HCT116 (cell line): ENCODE measurements at regions not wholly inside any gene's neighbourhood (a gene's known extent, or its start where the extent isn't known, plus 50 kb on each side); places are given as distances from the start of the nearest gene placed in this dataset.

Experiments
- ATAC-seq: fragments of 200-7000 bp; cut with Tn5 transposase; 2 replicates; pipeline ENCODE4 v1.9.1; 2020; ENCODE audit warnings: mild to moderate bottlenecking, moderate library complexity
- BruUV-seq: library from RNA; stranded (reverse); fragments of 400-500 nt; replicated peaks from 2 replicates; lab custom pipeline; 2021; lab: Mats Ljungman, UMichigan
- CTCF ChIA-PET: fragments of 300-600 bp; sonication (Branson Sonifier 250); formaldehyde crosslinking; loops from one replicate; lab custom pipeline; 2021; ENCODE audit warnings: antibody characterized with exemption; lab: Charles Lee
- POLR2A ChIA-PET: fragments of 300-600, 350-600 bp; sonication (Branson Sonifier 250); formaldehyde crosslinking; loops from one replicate; lab custom pipeline; 2021; ENCODE audit warnings: antibody characterized with exemption; lab: Charles Lee
- RAD21 ChIA-PET, 2 experiments: fragments of 300-600 bp; sonication (Branson Sonifier 250); formaldehyde crosslinking; loops; one replicate each; lab custom pipeline; 2023; ENCODE audit warnings: low total read pairs in 2 of 2; ENCODE audit not compliant: uncharacterized antibody in 2 of 2, unreplicated experiment in 2 of 2, low non-redundant PET in 1 of 2; lab: Charles Lee
- DNase-seq: peaks from one replicate; pipeline ENCODE4 v3.0.0-alpha.2; 2010; ENCODE audit warnings: low read depth, low spot score
- H2AFZ ChIP-seq: fragments of 200-600 bp; shearing (Covaris generic), sonication (generic); 2 replicates; pipeline ENCODE4 v1.6.1; 2017; ENCODE audit warnings: low read depth, mixed run types, mixed read lengths, antibody characterized with exemption, low read length; ENCODE audit not compliant: poor library complexity, severe bottlenecking
- H3K27ac ChIP-seq: 2 replicates; pipeline ENCODE4 v1.5.1; 2012; ENCODE audit warnings: low read depth, low read length
- H3K27me3 ChIP-seq: fragments of 200-600 bp; sonication (generic); 2 replicates; pipeline ENCODE4 v1.6.1; 2016; ENCODE audit warnings: mixed run types, low read length, mixed read lengths; ENCODE audit not compliant: insufficient read depth
- H3K36me3 ChIP-seq, 2 experiments: fragments of 200-500 bp in 1 of 2; fragments of 200-600 bp in 1 of 2; sonication (Bioruptor generic) in 1 of 2; sonication (generic) in 1 of 2; 2 replicates each; pipeline versions ENCODE4 v1.5.1 to v1.6.1; 2014 to 2016; ENCODE audit warnings: low read length in 2 of 2, inconsistent platforms in 1 of 2, mixed read lengths in 1 of 2, mixed run types in 1 of 2; ENCODE audit not compliant: insufficient read depth in 2 of 2, control insufficient read depth in 1 of 2
- H3K4me1 ChIP-seq, 2 experiments: fragments of 200-600 bp in 1 of 2; sonication (generic) in 1 of 2; 2 replicates each; pipeline versions ENCODE4 v1.5.1 to v1.6.1; 2012 to 2017; ENCODE audit warnings: low read length in 2 of 2, inconsistent platforms in 1 of 2, mild to moderate bottlenecking in 1 of 2, mixed read lengths in 1 of 2, mixed run types in 1 of 2, moderate library complexity in 1 of 2; ENCODE audit not compliant: insufficient read depth in 2 of 2, control insufficient read depth in 1 of 2
- H3K4me2 ChIP-seq: fragments of 200-600 bp; sonication (generic); 2 replicates; pipeline ENCODE4 v1.6.1; 2017; ENCODE audit warnings: mixed run types, low read length, mixed read lengths
- H3K4me3 ChIP-seq, 2 experiments: fragments of 200-600 bp in 1 of 2; sonication (generic) in 1 of 2; replicated peaks in 1 of 2; 2 replicates each; pipeline ENCODE4 v1.5.1; 2011 to 2016; ENCODE audit warnings: low read length in 2 of 2, control low read depth in 1 of 2, low read depth in 1 of 2, mild to moderate bottlenecking in 1 of 2, mixed read lengths in 1 of 2, mixed run types in 1 of 2
- H3K79me2 ChIP-seq: fragments of 200-600 bp; sonication (generic); 2 replicates; pipeline ENCODE4 v1.6.1; 2017; ENCODE audit warnings: mild to moderate bottlenecking, mixed run types, low read length, moderate library complexity, mixed read lengths; ENCODE audit not compliant: insufficient read depth
- H3K9ac ChIP-seq: fragments of 200-600 bp; sonication (generic); 2 replicates; pipeline ENCODE4 v1.6.1; 2016; ENCODE audit warnings: low read length, mixed read lengths
- H3K9me2 ChIP-seq: fragments of 200-600 bp; sonication (generic), shearing (Covaris generic); 2 replicates; pipeline ENCODE4 v1.6.1; 2017; ENCODE audit warnings: mixed run types, mild to moderate bottlenecking, moderate library complexity; ENCODE audit not compliant: insufficient read depth
- H3K9me3 ChIP-seq, 2 experiments: fragments of 200-500 bp in 1 of 2; fragments of 200-600 bp in 1 of 2; sonication (Bioruptor generic) in 1 of 2; sonication (generic) in 1 of 2; 2 replicates each; pipeline ENCODE4 v1.6.1; 2014 to 2017; ENCODE audit warnings: low read length in 2 of 2, mixed read lengths in 2 of 2, inconsistent platforms in 1 of 2, low read depth in 1 of 2, mild to moderate bottlenecking in 1 of 2, mixed run types in 1 of 2, moderate library complexity in 1 of 2; ENCODE audit not compliant: control insufficient read depth in 1 of 2, insufficient read depth in 1 of 2
- H4K20me1 ChIP-seq: fragments of 200-600 bp; sonication (generic), shearing (Covaris generic); 2 replicates; pipeline ENCODE4 v1.6.1; 2017; ENCODE audit warnings: mixed run types, mild to moderate bottlenecking, moderate library complexity; ENCODE audit not compliant: insufficient read depth
- CBX3 ChIP-seq: IDR thresholded peaks from 2 replicates; pipeline ENCODE4 v1.6.1; 2012; ENCODE audit warnings: low read depth
- CEBPB ChIP-seq: IDR thresholded peaks from 2 replicates; pipeline ENCODE4 v1.6.1; 2012; ENCODE audit warnings: low read depth
- CTCF ChIP-seq, 3 experiments: fragments of 200-600 bp in 1 of 3; sonication (generic) in 1 of 3; IDR thresholded peaks in 2 of 3; conservative IDR thresholded peaks in 1 of 3; 2 replicates each; pipeline ENCODE4 v1.5.1; 2012 to 2017; ENCODE audit warnings: low read depth in 2 of 3, low read length in 2 of 3, antibody characterized with exemption in 1 of 3, borderline replicate concordance in 1 of 3, control low read depth in 1 of 3, mild to moderate bottlenecking in 1 of 3, mixed read lengths in 1 of 3, mixed run types in 1 of 3, moderate library complexity in 1 of 3; ENCODE audit not compliant: insufficient read depth in 1 of 3
- EGR1 ChIP-seq: IDR thresholded peaks from 2 replicates; pipeline ENCODE4 v1.6.1; 2012; ENCODE audit warnings: low read depth
- ELF1 ChIP-seq: IDR thresholded peaks from 2 replicates; pipeline ENCODE4 v1.6.1; 2012; ENCODE audit warnings: low read depth, borderline replicate concordance
- EZH2 ChIP-seq: fragments of 200-600 bp; sonication (generic); IDR thresholded peaks from 2 replicates; pipeline ENCODE4 v1.6.1; 2017; ENCODE audit warnings: antibody characterized with exemption, mixed run types
- EZH2phosphoT487 ChIP-seq: fragments of 200-600 bp; IDR thresholded peaks from 2 replicates; pipeline ENCODE4 v1.6.1; 2018; ENCODE audit warnings: antibody characterized with exemption, borderline replicate concordance
- FOSL1 ChIP-seq: IDR thresholded peaks from 2 replicates; pipeline ENCODE4 v1.6.1; 2012; ENCODE audit warnings: low read depth
- JUND ChIP-seq: IDR thresholded peaks from 2 replicates; pipeline ENCODE4 v1.6.1; 2012
- POLR2A ChIP-seq: IDR thresholded peaks from 2 replicates; pipeline ENCODE4 v1.7.0; 2011; ENCODE audit warnings: borderline replicate concordance; ENCODE audit not compliant: insufficient read depth, insufficient read length; ENCODE audit errors: extremely low read depth
- POLR2AphosphoS5 ChIP-seq: IDR thresholded peaks from 2 replicates; pipeline ENCODE4 v1.6.1; 2011; ENCODE audit warnings: mild to moderate bottlenecking, low read depth, low read length, moderate library complexity
- SIN3A ChIP-seq: IDR thresholded peaks from 2 replicates; pipeline ENCODE4 v1.6.1; 2012; ENCODE audit warnings: low read depth
- SRF ChIP-seq: IDR thresholded peaks from 2 replicates; pipeline ENCODE4 v1.6.1; 2012; ENCODE audit warnings: low read depth
- TCF7L2 ChIP-seq: IDR thresholded peaks from 2 replicates; pipeline ENCODE4 v1.7.0; 2011; ENCODE audit warnings: borderline replicate concordance, inconsistent platforms; ENCODE audit not compliant: insufficient read depth, insufficient read length; ENCODE audit errors: extremely low read depth
- YY1 ChIP-seq: IDR thresholded peaks from 2 replicates; pipeline ENCODE4 v1.6.1; 2011; ENCODE audit warnings: low read length, low read depth, moderate library complexity, mild to moderate bottlenecking; ENCODE audit not compliant: insufficient replicate concordance; ENCODE audit errors: extremely low read depth
- ZFX ChIP-seq: fragments of 450-650 bp; IDR thresholded peaks from 2 replicates; pipeline ENCODE4 v1.6.1; 2017
- intact Hi-C: fragments of 100-400 bp; cut with micrococcal nuclease; formaldehyde crosslinking; loops from 2 replicates; pipeline ENCODE4 v1.10.0; 2022
- TF ChIP-seq, protein P1 (sequence below): IDR thresholded peaks from 2 replicates; pipeline ENCODE4 v1.6.1; 2012
- TF ChIP-seq, protein P2 (sequence below): IDR thresholded peaks from 2 replicates; pipeline ENCODE4 v1.6.1; 2011; ENCODE audit warnings: mild to moderate bottlenecking, low read length, moderate library complexity; ENCODE audit not compliant: insufficient replicate concordance; ENCODE audit errors: extremely low read depth

GRCh38 chr4:123812066-123812390 lies 415.4 kb downstream of the SPRY1 start:
- Histone ChIP-seq H4K20me1 (no peaks in the 10 kb centered on the region), H3K9ac (no peak overlapping the region), H3K36me3 (no peaks in the 10 kb centered on the region), H3K27ac (no peak overlapping the region), H3K9me2 (no peaks in the 10 kb centered on the region), H3K4me2 (no peak overlapping the region), H3K9me3 (no peaks in the 10 kb centered on the region), H2AFZ (no peak overlapping the region), H3K27me3 (no peaks in the 10 kb centered on the region), H3K4me3 (no peak overlapping the region), H3K79me2 (no peaks in the 10 kb centered on the region), H3K4me1 (no peaks in the 10 kb centered on the region)
- intact Hi-C loops, result no loop called here
- ChIA-PET POLR2A (interaction anchor here (0.7 kb wide), 1 partner anchor 1189 kb away, joined by 3 read pairs; no protein-coding TSS in a partner anchor), CTCF (no interaction called here), RAD21 (no interaction called here)
- ATAC-seq (no peak), DNase-seq (no peak)
- BruUV-seq, result no TSS peak
- no peak for TF ChIP-seq EGR1
- no peak for TF ChIP-seq JUND
- TF ChIP-seq, protein P1, sequence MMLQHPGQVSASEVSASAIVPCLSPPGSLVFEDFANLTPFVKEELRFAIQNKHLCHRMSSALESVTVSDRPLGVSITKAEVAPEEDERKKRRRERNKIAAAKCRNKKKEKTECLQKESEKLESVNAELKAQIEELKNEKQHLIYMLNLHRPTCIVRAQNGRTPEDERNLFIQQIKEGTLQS, result no peak
- no peak for TF ChIP-seq TCF7L2
- TF ChIP-seq CEBPB, result no peak
- no peak for TF ChIP-seq CBX3
- TF ChIP-seq ZFX, result no peak
- TF ChIP-seq EZH2, result no peak
- TF ChIP-seq ELF1, result no peak
- no peak for TF ChIP-seq POLR2A
- TF ChIP-seq, protein P2, sequence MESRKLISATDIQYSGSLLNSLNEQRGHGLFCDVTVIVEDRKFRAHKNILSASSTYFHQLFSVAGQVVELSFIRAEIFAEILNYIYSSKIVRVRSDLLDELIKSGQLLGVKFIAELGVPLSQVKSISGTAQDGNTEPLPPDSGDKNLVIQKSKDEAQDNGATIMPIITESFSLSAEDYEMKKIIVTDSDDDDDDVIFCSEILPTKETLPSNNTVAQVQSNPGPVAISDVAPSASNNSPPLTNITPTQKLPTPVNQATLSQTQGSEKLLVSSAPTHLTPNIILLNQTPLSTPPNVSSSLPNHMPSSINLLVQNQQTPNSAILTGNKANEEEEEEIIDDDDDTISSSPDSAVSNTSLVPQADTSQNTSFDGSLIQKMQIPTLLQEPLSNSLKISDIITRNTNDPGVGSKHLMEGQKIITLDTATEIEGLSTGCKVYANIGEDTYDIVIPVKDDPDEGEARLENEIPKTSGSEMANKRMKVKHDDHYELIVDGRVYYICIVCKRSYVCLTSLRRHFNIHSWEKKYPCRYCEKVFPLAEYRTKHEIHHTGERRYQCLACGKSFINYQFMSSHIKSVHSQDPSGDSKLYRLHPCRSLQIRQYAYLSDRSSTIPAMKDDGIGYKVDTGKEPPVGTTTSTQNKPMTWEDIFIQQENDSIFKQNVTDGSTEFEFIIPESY, result no peak
- no peak for TF ChIP-seq EZH2phosphoT487
- no peak for TF ChIP-seq SIN3A
- TF ChIP-seq POLR2AphosphoS5, result no peak
- no peak for TF ChIP-seq YY1
- no peak for TF ChIP-seq SRF
- TF ChIP-seq CTCF (IDR thresholded peaks at IDR 0.05 in 2 of 3, conservative IDR thresholded peaks at IDR 0.05 in 1 of 3; ENCODE audit: borderline replicate concordance in 1 of 3, insufficient read depth in 1 of 3, low read depth in 2 of 3, low read length in 2 of 3), result no peak
- no peak for TF ChIP-seq FOSL1
